Globus pallidus (tissue), 1 donor: ENCODE measurements at regions not wholly inside any gene's neighbourhood (a gene's known extent, or its start where the extent isn't known, plus 50 kb on each side); places are given as distances from the start of the nearest gene placed in this dataset.

Source experiments
- DNase-seq: peaks from one replicate; pipeline ENCODE4 v3.0.0-alpha.2; 2015; ENCODE audit warnings: low spot score

DNA sequence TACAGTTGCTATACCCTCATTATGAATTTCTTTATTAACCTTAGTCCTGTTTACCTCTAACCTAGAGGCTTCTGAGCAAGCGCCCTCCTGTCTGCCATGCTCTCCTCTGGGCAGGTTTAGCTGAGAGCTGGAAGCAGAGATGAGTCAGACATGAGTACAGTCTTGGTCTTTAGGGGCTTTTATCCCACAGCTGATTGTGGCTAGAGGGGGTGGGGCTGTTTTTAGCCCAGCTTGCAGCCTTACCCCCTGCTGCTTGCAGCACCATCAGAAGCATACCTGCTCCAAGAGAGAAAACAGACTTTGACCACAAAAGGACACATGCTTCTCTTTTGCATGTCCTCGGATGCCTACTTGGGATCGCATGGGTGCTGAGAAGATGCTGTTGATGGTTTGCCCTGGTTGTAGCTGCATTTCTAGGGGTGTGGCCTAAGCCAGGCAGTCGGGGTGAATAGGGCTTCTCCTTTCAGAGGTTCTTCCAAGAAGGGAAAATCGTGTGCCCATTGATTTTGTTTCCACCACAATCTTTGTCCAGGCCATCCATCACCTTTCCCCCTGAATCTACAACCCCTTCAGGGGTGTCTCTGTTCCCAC is 115.0 kb upstream of the LGALSL start:
- DNase-seq, result no peak

DNA sequence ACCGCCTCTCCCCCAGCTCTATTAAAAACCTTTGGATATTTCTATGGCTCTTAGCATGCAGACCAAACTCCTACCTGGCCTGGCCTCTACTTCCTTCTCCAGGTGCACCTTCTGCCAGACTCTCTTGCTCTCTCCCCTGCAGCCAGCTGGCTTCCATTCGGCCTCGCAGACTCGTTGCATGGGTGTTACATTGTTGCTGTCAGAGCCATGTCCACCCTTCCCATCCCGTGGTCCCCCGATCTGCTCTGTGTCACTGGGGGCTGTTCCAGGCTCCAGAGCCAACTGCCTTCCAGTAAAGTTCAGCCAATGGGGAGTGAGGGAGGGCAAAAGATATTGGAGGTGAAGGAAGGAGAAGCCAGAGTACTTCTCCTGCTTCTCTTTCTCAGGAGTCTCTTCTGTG is 112.5 kb upstream of the LGALSL start:
- no peak for DNase-seq

DNA sequence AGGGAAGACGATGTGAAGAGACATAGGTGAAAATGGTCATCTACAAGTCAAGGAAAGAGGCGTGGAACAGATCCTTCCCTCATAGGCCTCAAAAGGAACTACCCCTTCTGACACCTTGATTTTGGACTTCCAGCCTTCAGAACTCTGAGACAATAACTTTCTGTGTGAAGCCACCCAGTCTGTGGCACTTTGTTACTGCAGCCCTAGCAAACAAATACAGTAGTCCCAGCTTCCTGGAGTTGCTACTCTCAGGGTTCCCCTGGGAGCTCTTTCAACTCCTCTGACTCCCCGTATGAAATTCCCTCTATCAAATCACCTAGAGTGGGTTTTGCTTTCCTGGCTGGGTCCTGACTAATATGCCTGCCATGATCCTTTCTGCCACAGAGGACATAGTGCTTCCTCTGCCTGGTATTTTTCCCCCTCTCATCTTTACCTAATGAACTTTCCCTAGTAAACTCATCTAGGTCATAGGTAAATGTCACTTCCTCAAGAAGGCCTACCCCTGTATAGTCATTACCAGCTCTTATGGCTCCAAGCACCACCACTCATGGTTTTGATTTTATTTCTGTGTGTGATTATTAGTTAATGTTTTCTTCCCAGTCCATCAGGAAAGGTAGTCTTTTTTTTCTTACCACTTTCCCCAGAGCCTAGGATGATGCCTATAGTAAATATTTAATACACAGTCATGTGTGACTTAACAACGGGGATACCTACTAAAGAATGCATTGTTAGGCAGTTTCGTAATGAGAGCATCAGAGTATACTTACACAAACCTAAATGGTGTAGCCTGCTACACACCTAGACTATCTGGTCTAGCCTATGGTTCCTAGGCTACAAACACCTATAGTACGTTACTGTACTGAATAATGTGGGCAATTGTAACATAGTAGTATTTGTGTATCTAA is 111.5 kb upstream of the LGALSL start:
- DNase-seq, result no peak

DNA sequence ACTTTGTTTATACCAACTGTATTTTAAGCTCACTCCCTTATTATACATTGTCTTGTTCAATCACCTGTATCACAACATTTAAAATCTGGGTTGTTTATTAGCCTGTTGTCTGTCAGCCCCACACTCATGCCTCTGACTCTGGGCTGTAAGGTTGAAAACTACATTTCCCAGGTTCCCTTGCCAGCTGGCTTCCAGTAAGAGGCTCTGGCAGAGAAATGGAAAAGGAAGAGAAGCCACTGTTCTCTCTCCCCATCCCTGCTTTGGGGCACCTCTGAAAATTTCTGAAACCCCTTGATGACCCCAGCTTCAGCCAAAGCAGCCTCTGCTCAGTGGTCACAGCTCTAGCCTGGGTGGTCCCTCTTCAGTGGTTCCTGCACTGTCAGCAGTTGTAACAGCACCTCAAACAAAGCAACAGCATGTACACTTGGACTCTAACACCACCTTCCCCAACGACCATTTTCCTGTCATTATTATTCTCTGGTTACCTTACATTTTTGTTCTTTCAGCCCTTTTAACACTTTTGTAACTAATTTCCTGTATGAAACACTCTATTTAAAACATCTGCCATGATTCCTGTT is 108.9 kb upstream of the LGALSL start:
- no peak for DNase-seq

DNA sequence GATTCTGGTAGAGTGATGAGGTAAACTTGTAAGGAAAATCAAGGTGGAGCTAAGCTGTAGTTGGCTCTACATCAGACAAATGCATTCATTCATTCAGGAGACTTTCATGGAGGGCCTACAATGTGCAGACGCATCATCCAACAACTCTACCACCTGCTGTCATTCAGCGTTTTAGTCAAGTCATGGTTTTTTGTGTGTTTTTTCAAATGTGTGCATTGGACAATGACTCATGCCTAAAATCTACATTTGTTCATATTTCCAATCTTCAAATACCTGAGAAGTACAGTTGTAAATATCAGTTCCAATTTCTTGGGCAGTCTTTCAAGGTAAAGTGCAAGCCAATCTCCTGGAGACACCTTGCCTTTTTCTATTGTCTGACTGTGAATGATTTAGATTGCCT is 108.0 kb upstream of the LGALSL start:
- no peak for DNase-seq

DNA sequence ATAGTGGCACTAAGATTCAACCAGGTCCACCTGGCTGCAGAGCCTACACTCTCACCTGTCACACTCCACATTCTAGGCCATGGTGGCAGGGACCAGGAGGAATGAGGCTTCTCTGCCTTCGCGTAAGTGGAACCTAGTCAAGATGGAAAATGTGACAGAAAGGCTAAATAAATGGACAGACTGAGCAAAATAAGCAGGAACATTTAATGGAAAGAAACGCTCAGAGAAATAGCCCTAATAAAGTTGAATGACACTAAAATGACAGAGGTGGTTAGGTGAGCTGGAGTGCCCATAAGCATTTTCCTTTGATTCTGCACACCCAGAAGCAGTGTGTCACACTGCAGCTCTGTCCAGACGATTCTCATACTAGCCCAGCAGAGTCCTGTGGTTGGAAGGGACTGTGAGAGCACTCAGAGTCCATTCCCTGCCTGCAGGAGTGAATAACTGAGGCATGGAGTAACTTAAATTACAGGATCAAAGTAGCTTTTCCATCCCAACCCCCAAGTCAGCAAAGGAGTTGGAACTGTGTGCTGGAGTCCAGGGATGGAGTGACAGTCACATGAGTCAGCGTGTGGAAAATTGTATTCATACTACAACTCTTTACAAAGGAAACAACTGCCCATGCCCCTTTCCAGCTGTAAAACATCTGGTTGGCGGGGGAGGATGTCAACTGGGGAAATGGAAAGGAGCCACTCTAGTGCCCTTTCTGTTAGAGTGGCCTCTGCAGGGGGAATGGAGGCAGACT is 105.4 kb upstream of the LGALSL start:
- DNase-seq, result no peak

DNA sequence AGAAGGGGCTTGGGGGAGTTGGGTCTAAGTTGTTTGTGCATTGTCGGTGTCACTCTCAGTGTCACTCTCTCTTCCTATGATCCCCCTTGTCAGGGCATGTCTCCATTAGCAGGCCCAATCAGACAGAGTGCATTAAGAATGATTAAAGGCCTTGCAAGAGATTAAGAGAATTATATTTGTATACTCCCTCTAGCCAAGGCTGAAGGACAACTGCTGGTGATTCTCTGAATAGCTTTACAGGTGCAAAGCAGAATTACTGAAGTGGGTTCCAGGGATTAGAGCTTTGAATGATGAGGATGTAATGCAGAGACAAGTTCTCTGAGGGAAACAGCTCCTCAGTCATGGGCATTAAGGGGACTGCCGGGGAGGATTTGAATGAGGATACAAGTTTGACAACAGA is 104.8 kb upstream of the LGALSL start:
- no peak for DNase-seq

DNA sequence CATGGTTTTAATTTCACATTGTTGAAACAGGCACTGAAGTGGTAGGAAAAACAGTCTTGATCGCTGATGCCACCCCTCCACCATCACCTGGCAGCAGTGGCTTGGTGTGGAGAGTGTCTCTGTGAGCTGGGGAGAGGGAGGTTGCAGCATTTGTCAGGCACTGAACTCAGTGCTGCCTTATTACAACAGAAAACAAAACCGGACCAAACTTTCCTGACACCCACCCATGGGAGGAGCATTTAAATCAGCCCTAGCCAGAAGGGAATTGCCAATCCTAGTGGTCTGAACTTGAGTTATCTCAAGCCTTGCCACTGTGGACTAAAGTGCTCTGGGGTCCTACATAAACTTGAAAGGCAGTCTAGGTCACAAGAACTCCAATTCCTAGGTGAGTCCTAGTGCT is 103.0 kb upstream of the LGALSL start:
- no peak for DNase-seq

DNA sequence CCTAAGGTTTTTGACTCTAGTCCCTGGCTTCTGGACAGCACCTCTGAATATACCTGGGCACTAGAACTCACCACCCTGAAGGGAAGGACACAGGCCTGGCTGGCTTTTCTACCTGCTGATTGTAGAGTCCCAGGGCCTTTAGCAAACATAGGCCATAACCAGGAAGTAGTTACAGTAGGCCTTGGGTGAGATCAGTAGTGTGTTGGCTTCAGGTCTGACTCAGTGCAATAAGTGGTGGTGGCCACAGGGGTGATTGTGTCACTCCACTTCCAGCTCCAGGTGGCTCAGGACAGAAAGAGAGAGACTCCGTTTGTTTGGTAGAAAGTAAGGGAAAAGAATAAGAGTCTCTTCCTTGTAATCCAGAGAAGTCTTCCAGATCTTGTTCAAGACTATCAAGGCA is 101.7 kb upstream of the LGALSL start:
- DNase-seq, result no peak

DNA sequence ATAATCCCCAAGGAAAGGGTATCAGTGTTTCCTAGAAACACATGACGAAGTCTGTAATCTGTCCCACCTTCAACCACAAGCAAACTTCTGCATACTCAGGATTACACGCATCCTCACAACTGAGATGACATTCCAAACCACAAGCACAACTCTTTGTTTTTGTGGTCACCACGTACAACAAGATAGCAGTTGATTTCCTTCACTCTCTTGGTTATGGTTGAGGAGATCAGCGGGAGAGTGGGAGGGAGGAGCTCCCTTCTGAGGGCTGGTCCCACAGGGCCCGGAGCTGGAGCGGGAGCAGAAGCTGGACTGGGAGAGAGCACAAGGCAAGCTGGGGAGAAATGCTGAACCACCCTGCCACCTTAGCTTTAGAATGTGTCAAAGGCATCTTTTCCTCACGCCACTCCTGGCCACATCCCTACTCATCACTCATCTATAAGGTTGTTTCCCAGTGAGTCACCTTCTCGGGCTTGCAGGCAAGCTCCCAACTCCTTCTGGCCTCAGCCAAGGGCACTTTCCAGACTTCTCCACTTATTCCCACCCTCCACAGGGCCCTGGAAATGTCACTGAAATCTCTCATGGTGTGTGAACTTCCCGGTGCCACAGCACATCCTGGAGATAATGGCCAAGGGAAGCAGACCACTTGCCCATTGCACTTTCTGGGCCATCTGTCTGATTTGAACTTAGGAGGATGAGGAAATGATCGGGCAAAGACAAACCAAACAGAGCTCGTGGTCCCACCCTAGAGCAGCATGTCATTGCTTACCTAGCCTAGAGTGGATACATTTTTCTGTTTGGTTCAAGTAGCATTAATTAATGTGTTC is 98.9 kb upstream of the LGALSL start:
- no peak for DNase-seq

DNA sequence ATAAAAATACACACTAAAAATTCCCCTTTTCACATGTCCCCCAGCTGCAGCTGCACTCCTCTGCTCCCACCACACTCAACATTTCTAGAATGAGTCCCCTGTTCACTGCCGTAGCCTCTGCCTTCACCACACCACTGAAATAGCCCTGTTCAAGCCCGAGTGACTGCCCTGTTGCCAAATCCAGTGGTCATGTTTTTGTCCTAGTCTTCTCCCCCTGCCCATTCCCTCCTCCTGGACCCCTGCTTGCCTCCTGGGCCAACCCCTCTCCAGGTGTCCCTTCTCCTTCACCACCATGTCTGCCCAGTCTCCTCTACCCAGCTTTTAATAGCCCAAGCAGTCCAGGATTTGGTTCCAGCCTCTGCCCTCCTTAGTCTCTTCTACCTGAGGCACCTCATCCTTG is 97.1 kb upstream of the LGALSL start:
- DNase-seq, result no peak

DNA sequence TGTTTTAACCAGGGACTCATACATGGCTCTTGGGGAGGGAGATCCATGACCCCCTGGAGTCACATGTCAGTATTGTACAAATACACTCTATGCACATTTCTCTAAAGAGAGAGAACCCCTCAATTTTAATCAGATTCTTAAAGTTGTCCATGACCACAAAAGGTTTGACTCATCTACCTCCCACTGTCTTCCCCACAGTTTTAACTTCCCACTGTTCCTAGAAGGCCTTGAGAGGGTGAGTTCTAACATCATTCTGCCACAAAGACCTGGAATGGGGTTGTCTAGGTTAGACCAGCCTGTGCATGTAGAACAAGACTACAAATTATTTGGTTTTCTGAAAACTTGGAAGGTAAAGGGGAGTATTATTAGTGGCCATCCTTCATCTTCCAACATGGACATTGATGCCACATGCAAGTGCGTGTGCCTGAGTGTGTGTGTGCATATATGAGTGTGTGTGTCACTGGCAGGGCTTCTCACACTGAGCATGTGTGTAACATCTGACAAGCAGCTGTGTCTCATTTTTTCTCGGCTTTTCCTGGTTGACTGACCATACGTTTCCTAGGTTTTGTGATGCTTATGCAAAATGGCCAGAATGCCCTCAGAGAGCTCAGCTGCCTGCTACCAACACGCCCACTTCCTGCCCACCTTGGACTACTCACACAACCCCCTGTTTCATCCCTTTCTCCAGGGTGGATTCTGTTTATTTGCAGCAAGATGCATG is 94.6 kb upstream of the LGALSL start:
- no peak for DNase-seq

DNA sequence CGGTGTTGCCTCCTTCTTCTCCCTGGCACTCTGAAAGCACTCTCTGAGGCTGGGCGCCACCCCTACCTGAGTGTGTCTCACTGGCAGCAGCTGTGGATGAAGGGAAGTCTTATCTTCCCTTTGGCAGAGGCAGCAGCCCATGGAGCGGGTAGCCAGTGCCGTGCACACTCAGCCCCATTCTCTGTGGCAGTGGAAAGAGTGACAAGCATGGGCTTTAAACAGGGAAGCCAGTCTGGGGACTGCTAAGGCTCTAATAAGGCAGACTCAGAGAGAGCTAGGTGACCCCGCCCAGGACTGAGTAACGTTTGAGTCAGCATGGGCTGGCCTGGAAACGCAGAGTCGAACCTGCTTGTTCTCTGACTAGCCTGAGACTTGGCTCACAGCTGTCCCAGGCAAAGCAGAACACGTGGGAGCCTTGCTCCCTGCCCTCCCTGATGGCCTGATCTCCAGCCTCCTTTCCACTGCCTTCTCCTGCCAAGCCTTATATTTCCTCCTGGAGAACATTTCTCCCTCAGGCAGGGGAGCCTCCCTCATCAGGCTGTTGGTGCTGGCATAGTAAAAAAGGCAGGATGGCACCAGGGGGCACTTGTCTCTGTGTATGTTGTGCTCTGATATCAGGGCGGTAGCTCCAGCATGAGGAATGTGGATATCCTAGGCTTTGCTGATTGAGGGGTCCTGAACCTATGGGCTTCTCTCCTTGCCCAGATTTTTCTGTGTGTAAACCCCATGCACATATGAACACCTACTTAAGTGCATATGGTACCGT is 93.9 kb upstream of the LGALSL start:
- DNase-seq, result no peak

DNA sequence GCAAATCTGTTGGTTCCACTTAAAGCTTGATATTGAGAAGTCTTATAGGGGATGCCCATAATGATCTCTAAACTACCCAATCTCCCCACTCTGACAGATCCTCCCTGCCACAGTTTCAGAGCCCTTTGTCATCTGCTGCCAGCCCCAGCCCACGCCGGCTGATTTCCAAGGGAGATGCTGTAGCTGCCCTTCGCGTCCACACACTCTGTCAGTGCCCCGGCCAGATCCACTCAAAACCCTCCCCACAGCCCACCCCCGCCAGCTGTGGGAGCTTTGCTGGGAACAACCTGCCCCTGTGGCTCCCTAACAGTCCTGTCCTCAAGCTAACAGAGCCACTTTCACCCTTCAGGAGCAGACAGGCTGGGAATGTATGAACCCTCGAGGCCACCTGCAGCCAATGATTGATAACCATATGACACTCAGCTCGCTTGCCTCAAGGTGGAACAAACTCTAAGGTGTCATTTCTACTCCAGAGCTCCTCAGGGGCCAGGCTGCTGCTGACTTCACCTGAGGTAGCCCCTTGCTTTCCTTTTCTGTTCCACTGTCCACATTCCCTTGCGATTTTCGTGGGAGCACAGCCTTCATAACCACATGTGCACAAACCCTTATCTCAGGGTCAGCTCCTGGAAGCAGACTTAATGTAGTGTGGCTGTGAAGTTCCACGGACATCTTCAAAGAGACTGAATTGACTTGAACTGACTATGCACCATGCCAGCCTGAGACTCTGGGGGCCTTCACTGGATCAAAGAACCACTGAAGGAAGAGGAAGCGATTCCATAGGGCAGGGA is 92.6 kb upstream of the LGALSL start:
- no peak for DNase-seq

DNA sequence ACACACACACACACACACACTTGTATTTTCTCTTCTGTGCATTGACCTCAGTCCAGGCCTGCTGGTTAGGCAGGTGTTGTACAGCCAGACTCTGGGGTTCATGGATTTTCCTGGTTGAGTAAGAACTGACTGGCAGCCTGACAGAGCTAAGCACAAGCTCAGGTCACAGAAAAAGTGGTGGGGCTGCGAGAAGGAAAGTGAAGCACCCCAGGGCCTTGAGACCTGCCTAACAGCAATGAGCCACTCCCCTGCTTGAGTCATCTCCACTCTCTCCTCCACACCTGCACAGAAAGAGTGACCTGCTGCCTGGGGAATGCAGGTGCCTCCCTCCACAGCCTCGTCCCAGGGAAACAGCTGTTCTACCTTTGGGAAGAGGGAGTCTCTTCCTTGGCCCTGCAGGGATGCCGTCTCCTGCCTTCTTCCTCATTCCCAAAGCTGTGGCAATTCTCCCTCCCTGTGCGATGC is 91.4 kb upstream of the LGALSL start:
- DNase-seq, result no peak

DNA sequence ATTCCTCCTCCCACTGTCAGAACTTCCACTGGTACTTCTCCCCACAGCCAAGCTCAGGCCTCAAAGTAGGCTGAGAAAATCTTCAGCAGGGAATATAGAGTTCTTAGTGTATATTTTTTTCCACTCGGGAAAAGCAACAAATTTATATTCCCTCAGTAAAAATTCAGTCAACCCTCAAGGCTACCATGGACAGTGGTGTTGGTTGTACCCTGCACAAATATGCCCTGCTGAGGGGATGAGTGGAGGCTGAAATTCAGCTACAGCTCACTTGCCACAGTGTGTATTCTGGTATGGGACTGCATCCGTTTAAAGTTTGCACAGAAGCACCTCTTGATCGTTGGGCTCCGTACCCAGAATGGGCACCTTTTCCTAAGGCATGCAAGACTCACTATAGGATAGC is 90.8 kb upstream of the LGALSL start:
- no peak for DNase-seq

DNA sequence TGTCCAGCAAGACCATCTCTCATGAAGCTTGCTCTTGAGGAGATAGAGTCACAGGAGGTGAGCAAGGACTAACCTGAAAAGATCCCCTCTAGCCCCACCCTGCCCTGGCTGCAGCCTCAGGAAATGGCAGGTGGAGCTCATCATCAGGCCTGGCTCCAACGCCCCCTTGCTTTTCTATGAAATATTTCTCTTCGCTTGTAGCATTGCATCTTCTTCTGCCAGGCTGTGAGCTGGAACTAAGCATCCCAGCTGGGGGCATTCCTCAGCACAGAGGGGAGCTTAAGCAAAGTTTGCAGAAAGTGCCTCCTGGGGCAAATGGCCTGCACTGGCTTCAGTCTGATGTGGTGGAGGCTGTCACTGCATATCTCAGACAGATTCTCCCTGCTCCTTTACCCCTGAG is 90.1 kb upstream of the LGALSL start:
- no peak for DNase-seq

DNA sequence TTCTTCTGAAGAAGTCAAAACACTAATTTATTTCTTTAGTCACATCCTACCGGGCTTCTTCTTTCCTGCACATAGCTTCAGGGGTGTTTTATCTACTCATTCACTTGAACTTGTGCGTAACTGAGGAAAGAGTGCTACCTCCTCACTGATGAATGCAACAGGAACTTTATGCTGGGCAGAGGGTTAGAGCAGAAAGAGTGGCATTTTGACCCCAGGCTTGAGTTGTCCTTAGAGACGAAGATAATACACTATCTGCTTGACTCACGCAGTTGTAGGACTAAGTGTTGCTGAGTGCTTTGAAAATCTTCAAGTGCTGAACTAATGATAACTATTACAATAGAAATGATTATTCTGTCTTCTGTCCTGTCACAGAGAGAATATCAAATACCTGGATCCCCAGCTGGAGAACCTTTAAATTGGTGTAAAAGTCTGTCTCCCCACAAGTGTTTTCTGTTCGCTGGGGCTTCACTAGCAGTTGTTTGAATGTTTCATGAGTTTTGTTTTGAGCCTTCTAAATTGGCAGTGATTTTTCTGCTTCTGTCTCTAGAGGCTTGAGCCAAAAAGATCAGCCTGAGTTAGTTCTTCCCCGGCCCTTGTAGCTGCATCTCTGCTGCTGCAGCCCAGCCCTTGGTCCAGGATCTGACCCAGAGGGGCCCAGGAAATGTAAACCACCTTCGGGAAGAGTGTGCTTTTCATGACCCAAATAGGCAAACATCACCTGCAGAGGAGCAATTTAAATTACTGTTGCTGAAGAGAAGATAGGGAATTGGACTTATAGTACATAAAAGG is 86.3 kb upstream of the LGALSL start:
- DNase-seq, result no peak

DNA sequence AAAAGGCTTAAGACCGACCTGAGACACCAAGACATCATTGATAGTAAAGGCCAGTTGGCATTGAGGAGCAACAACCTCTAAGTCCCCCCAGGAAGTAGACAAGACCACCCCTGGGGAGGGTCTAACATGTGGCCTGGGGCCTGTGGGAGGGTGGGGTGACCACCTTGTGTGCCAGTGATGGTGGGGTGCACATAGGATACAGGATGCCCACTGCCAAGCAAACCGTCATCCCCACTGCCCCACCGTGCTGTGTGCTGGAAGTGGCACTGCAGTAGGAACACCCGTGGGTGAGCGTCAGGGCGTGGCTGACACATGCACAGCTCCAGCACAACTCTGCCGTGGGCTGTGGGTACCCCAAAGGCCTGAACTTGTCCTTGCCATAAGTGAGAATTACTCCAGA is 84.3 kb upstream of the LGALSL start:
- no peak for DNase-seq
